Sigmoid colon (tissue), 4 donors: ENCODE measurements at regions not wholly inside any gene's neighbourhood (a gene's known extent, or its start where the extent isn't known, plus 50 kb on each side); places are given as distances from the start of the nearest gene placed in this dataset.

Source experiments
- CTCF ChIP-seq, 4 experiments: fragments of 450-650 bp in 3 of 4; fragments of 200-600 bp in 1 of 4; IDR thresholded peaks; one replicate each; pipeline ENCODE4 v1.5.1; 2016 to 2019; ENCODE audit warnings: antibody characterized with exemption in 4 of 4, mild to moderate bottlenecking in 3 of 4, moderate library complexity in 2 of 4
- EP300 ChIP-seq, 4 donors: sonication (generic); formaldehyde crosslinking; IDR thresholded peaks; one replicate each; pipeline ENCODE4 v1.6.1; 2017; ENCODE audit warnings: antibody characterized with exemption in 4 of 4
- POLR2A ChIP-seq, 2 donors: fragments of 450-650 bp; IDR thresholded peaks; one replicate each; pipeline ENCODE4 v1.6.1; 2016; ENCODE audit warnings: antibody characterized with exemption in 2 of 2, mild to moderate bottlenecking in 2 of 2, moderate library complexity in 2 of 2
- POLR2AphosphoS5 ChIP-seq, 4 donors: sonication (generic); formaldehyde crosslinking; IDR thresholded peaks; one replicate each; pipeline ENCODE4 v1.6.1; 2017; ENCODE audit warnings: antibody characterized with exemption in 4 of 4

DNA sequence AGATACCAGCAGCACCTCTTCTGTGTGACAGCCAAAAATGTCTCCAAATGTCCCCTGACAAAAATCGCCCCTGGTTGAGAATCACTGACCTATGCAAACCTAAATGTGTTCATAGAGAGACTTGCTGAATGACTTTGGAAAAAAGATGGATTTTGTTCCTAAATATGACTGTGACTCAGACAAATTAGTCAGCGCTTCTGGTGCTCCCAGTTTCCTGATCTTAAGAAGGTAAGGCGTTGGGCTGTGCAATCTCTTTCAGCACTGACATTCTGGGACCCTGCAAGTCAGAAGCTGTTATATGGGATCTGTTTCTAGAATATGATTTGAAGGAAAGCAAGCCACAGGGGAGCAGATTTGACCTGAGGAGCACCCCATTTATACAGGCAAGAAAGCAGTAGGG is 90.6 kb upstream of the PWP1 start:
- TF ChIP-seq CTCF (IDR thresholded peaks at IDR 0.05) (no peak), POLR2AphosphoS5 (IDR thresholded peaks at IDR 0.05) (no peak), POLR2A (IDR thresholded peaks at IDR 0.05) (no peak), EP300 (IDR thresholded peaks at IDR 0.05) (no peak)
